HG03469 (cell line): ENCODE measurements at regions not wholly inside any gene's neighbourhood (a gene's known extent, or its start where the extent isn't known, plus 50 kb on each side); places are given as distances from the start of the nearest gene placed in this dataset.

ENCODE experiments used
- ATAC-seq: cut with Tn5 transposase; IDR thresholded peaks from one replicate; pipeline ENCODE4 v1.9.1; 2021; ENCODE audit warnings: mild to moderate bottlenecking, moderate library complexity, moderate number of reproducible peaks; ENCODE audit not compliant: unreplicated experiment

- no peak for ATAC-seq
Observed at GRCh38 chr16:80198311-80199299, 342.2 kb upstream of the DYNLRB2 start.

GRCh38 chr16:80197741-80198201, 343.0 kb upstream of the DYNLRB2 start:
- no peak for ATAC-seq

GRCh38 chr16:80191928-80192327, 348.9 kb upstream of the DYNLRB2 start:
- ATAC-seq: no peak

GRCh38 chr16:80189476-80190175, 351.2 kb upstream of the DYNLRB2 start:
- ATAC-seq: no peak

- ATAC-seq: no peak
Observed at GRCh38 chr16:80176114-80176513, 364.7 kb upstream of the DYNLRB2 start.

- ATAC-seq: no peak
Observed at GRCh38 chr16:80175011-80175410, 365.8 kb upstream of the DYNLRB2 start.

- no peak for ATAC-seq
Observed at GRCh38 chr16:80174416-80174815, 366.4 kb upstream of the DYNLRB2 start.

- ATAC-seq: no peak
Observed at GRCh38 chr16:80171746-80172145, 369.0 kb upstream of the DYNLRB2 start.

- no peak for ATAC-seq
Observed at GRCh38 chr16:80171199-80171598, 369.6 kb upstream of the DYNLRB2 start.

- no peak for ATAC-seq
Observed at GRCh38 chr16:80167657-80168390, 373.0 kb upstream of the DYNLRB2 start.

- ATAC-seq: no peak
Observed at GRCh38 chr16:80166082-80166481, 374.7 kb upstream of the DYNLRB2 start.

GRCh38 chr16:80164966-80165550, 375.7 kb upstream of the DYNLRB2 start:
- ATAC-seq: no peak

GRCh38 chr16:80163339-80163738, 377.5 kb upstream of the DYNLRB2 start:
- ATAC-seq: no peak

- no peak for ATAC-seq
Observed at GRCh38 chr16:80161799-80162739, 378.7 kb upstream of the DYNLRB2 start.

- ATAC-seq: no peak
Observed at GRCh38 chr16:80158766-80159165, 382.0 kb upstream of the DYNLRB2 start.

- ATAC-seq: no peak
Observed at GRCh38 chr16:80151722-80152111, 389.1 kb upstream of the DYNLRB2 start.

- no peak for ATAC-seq
Observed at GRCh38 chr16:80150978-80151721, 389.6 kb upstream of the DYNLRB2 start.

- ATAC-seq: no peak
Observed at GRCh38 chr16:80148826-80149225, 392.0 kb upstream of the DYNLRB2 start.
